COLO829 (cell line): ENCODE measurements at regions not wholly inside any gene's neighbourhood (a gene's known extent, or its start where the extent isn't known, plus 50 kb on each side); places are given as distances from the start of the nearest gene placed in this dataset.
A peak's percentile ranks its signal among the peaks of the same experiment; 100 is the strongest.
"Not testable (repeated sequence)": the region's sequence is repeated elsewhere in the genome, so short reads cannot be mapped to it uniquely, and the experiment has no call there.

ENCODE experiments used
- DNase-seq: peaks from one replicate; pipeline ENCODE4 v3.0.0; 2012; ENCODE audit warnings: low spot score

DNA sequence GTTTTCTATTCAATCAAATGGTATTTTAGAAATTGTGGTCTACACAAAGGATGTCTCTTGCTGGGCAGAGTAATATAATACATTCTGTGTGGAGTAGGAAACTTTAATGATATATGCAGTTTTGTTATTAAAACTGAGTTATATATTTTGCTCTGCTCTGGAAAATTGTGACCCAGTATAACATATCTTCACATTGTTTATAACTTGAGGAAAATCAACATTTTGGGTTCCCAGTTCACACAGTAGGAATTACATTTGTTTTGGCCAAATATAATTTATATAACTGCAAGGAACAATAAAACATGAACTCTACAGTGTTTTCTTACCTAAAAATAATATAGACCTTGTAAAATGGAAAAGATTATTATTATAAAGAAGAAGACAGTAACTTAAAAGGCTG lies 372.4 kb downstream of the OSR1 start:
- DNase-seq: no peak

DNA sequence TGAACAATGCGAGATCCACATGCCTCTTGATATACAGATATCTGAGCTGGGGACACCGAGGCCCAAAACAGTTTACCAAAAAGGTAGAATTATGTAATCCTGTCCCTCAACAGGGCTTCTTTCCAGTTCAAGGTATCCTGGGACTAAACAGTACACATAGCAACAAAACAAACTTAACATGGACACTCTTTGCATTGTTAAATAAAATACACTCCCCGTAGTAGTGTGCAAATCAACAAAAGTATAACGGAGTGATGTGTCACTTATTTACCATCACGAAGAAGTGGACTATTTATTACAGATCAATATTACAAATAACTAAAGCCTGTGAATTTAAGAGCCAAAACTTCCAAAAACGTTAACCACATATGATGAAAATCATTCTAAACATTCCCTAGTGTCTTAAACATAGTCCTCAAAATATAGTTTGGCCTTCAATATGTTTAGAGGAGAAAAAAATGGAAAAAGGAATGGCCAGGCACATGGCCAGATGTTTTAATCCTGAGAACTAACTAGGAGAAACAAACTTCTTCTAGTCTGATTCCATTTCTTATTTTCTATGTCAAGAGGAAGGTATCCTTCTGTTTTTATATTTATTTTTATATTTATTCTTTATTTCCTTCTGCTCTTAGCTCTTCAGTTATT lies 377.5 kb downstream of the OSR1 start:
- no peak for DNase-seq

DNA sequence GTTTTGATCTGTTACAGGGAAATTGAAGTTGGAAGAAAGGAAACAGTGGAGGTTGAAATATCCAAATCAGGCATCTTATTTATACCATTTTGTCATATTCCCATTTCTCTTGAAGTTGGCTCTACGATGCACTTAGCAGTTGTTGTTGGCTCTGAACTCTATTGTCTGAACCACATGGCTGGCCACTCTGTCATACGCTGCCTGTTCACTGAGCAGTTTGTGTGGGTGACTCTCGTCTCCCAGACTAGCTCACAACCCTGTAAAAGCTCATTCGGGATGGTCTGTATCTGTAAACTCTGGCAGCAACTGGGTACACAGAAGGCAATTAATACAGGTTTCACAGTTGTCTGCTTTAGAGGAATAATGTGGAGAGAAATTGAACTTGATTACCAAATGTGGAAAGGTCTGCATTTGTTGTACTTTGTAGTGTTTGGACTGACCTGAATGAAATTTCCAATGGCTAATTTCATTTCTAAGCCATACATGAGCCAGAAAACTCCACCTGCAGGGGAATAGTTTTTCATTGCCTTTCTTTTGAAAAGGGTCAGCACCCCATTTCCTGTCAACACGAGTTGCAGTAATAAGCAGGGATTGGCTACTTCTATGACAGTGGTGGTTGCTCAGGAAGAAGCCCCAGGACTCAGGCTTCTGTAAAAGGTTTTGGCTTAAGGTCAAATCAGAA lies 378.2 kb downstream of the OSR1 start:
- no peak for DNase-seq

DNA sequence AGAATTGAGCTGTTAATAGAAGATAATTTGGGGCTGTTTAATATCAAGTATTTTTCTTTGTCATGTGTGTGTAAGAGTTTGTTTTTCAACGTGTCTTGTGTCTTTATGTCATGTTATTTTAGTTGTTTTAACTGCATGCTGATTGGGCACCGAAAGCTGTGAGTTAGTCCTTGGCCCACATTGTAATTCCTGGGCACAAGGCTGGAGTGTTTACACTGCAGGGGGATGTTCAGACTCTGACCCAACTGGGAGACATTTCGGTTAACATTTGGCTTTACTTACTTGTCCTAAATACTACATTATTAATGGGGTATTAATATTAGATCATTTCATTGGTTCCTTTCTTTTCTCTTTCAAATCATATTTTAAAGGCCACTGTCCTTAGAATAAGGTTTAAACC lies 381.0 kb downstream of the OSR1 start:
- DNase-seq: no peak

DNA sequence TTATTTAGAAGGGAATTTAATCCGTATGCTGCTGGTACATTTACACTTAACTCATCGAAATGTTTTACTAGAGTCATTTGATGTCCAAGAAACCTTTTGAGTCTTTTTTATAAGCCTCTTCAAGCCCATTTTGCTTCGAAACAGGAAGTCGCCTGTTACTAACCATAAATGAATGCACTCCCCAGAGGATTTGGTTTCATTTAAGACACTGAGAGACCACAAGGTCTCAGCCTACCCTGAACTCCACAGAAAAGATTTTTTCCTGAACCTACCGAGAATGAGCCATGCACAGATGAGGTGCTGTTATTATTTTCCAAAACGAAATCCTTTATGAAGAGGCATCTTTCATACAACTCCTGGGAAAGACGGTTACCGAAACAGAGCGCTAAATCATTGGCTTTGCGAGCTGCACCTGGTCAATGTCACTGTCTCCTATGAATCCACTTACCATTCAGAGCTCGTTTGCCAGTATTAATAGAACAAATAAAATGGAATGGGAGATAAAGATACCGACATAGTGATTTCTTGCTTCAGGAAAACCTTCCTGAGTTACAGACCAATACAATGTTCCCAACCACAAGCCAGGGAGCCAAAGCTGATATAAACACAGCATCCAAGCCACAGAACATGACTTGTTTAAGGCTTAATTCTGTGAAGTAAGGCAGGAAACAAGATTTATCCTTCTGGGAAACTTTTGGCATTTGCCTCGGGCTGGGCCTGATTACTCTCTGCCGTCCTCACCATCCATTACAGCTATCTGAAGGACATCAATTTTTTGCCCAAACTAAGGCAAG lies 382.1 kb downstream of the OSR1 start:
- DNase-seq: peak; percentile 34

DNA sequence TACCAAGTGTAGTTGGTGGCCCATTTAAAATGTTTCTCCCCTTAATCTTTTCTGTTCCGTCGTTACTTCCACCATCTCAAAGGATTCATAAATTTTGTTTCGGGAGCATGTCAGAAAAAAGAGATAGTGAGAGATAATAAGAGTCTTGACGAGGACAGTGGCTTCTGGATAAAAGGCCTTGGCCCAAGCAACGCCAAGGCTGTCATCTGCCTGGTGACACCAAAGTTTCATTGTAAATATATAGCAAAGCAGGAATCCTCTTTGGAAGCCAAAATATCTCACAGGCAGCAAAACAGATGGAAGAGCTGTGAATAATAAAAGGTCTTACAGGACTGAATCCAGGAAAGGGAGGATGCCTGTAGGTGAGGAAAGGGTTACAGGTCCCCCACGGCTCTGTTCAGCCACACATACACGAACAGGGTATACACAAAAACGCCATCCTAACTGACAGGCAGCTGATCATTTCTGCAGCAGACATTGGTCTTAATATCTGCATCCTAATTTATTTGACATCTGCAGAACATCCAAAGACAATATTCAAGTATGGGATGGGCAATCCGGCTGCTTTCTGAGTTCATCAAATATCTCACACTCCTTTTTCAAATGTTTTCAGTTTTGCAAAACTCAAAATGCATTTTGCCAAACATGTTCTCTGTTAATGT lies 382.8 kb downstream of the OSR1 start:
- no peak for DNase-seq

DNA sequence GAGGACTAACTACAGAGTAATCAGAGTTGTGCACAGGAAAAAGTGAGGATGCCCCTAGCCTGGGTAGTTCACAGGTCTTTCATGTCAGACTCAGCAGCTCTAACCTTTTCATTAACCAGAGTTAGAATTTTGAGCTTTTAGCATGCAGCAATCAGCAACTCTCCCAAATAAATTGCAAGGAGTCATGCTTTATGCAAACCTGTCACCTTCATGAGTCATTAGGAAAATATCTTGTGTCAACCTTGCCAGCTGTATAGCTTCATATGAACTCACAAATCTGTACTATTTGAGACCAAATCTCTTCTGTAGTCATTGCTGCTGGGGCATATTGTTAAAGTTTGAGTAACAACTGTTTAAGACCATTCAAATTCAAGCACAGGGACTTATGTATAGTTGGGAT lies 382.3 kb upstream of the NT5C1B start:
- DNase-seq: no peak

DNA sequence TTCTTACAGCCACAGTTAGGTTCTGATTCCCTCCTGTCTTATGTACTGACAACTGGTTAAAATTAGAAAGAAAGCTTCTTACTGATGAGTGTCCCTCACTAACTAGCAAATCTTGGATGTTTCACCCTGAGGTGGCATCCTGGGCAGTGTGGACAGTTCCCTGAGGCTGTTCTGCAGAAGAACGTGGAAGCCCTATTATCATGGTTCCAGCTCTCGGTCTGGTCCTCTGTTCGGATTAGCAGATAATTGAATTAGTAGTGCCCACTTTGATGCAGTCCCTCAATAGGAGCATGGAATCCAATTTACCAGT lies 381.7 kb upstream of the NT5C1B start:
- no peak for DNase-seq

DNA sequence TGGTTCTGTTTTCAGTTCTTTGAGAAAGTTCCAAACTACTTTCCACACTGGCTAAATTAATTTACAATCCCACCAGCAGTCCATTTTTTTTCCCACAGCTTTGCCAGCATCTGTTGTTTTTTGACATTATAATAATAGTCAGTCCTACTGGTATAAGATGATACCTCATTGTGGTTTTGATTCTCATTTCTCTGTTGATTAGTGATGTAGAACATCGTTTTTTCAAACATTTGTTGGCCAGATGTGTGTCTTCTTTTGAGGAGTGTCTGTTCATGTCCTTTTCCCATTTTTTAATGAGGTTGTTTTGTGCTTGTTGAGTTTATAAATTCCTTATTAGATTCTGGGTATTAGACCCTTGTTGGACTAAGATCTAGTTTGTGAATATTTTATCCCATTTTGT lies 376.8 kb upstream of the NT5C1B start:
- DNase-seq: no peak

DNA sequence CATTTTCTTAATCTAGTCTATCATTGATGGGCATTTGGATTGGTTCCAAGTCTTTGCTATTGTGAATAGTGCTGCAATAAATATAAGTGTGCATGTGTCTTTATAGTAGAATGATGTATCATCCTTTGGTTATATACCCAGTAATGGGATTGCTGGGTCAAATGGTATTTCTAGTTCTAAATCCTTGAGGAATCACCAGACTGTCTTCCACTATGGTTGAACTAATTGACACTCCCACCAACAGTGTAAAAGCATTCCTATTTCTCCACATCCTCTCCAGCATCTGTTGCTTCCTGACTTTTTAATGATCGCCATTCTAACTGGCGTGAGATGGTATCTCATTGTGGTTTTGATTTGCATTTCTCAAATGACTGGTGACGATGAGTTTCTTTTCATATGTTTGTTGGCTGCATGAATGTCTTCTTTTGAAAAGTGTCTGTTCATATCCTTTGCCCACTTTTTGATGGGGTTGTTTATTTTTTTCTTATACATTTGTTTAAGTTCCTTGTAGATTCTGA lies 374.4 kb upstream of the NT5C1B start:
- DNase-seq: not testable (repeated sequence)

DNA sequence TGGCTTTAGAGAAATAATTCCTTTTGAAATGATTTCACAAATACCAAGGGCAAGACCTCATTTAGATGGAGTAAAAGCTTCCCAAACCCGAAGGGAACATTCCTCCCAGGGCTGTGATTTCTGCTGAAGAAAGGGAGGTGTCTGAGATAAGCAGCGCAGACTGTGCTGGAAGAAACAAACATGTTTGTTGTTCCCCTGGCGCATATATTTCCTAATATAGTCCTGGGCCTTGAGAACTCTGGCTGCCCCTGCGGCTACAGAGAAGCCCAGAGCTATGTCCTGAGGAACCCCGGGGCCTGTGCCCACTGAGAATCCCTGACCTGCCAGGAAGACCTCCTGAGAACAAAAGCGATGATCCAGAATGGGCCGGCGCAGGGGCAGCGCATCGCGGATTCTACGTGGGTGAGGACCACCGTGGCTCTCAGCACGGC lies 372.6 kb upstream of the NT5C1B start:
- DNase-seq: no peak

DNA sequence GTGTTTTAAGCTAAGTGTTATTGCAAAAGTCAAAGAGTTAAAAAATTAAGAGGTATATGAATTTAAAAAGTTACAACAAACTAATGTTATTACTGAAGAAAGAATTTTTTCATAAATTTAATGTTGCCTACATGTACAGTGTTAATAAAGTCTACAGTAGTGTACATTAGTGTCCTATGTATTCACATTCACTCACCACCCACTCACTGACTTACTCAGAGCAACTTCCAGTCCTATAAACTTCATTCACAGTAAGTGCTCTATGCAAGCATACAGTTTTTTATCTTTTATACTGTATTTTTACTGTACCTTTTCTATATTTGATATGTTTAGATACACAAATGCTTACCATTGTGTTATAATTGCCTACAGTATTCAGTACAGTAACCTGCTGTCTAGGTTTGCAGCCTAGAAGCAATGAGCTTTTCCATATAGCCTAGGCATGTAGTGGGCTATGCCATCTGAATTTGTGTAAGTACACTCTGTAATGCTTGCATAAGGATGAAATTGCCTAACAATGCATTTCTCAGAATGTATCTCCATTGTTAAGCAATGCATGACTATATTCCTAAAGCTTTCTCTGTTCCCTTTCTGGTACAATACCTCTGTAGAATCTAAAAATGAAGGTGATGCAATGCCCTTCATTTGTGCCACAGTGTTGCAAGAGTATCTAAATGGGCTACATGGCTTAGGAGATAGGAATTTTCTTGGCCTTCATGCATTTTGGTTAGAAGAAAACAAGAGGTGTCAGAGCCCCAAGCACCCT lies 370.8 kb upstream of the NT5C1B start:
- no peak for DNase-seq

DNA sequence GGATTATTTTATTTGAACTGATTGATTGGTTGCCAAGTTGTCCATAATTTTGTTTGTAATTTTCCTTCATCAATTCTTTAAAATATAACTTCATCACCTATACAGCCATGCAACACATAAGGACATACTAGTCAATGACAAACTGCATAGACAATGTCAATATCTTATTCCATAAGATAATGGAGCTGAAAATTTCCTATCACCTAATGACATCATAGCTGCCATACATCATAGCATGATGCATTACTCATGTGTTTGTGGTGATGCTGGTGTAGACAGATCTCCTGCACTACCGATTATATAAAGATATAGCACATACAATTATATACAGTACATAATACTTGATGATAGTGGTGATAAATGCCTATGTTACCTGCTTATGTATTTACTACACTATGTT lies 369.8 kb upstream of the NT5C1B start:
- DNase-seq: no peak

DNA sequence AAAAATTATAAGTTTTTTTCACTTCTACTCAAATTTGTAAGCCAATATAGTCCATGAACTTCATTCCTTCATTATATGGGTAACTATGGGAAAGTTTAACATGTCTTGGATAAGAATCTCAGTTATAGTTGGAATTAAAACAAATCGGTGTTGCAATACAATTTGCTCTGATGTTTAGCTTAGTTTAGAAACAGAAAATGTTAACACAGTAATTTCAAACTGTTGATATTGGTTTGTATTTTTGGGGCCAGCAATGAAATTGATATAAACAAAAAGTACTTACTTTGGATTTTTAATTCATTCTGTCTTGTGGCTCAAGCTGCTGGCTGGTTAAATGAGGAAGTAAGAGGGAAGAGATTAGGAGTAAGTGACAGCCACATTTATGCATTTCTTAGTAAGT lies 368.5 kb upstream of the NT5C1B start:
- DNase-seq: no peak

DNA sequence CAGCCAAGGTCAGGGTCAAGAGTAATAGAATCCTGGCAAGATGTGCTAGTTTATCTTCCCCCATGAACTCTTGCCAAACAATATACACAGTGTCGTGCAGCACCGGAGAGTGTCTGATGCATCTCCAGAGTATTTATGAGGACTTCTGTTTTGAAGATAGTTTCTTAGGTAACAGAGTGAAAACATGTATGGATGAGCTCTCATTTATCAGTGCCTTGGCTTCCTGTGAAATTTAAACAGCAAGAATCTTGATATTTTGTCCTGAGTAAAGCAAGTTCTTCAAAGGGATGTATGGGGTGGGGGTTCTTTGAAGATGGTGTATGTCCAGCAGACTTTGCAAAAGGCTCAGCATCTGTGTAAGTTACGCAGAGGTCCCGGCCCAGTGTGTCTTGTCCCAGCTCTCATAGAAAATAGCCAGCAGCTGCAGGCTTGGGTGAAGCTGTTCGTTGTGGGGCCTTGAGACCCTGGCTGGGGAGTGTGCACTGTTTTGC lies 361.0 kb upstream of the NT5C1B start:
- DNase-seq: peak; percentile 46

DNA sequence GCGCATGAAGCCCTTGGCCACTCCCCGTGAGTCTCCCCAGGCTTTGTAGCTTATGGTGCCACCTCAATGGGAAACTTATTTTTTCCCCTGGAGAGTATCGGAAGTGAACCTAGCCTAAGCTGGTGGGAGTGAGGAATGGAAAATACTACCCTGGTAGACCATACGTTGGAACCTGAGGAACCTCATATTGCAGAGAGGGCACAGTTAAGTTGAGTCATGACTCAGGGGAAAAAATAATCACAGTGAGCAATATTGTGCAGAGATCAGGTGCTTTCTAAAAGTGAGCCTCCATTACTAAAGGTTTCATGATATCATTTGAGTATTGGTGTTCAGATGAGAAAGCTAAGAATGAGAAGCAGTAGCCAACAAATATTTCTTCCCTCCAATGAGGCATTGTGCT lies 360.5 kb upstream of the NT5C1B start:
- no peak for DNase-seq

DNA sequence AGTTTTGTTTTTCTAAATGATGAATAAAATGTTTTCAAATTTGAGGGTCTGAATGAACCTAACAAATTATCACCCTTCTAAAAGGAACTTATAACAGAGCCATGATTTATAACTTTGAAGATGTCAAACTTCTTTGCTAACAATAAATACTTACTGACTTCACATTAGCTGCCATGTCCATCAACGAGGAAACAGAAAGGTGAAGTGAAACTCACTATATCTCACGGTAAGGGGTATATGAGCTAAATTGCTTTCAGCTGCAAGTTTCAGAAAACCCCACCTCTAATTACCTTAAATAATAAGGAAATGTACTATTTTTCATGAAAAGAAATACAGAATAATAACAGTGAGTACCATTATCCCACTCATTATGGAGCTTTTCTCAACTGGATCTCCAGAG lies 350.8 kb upstream of the NT5C1B start:
- no peak for DNase-seq

DNA sequence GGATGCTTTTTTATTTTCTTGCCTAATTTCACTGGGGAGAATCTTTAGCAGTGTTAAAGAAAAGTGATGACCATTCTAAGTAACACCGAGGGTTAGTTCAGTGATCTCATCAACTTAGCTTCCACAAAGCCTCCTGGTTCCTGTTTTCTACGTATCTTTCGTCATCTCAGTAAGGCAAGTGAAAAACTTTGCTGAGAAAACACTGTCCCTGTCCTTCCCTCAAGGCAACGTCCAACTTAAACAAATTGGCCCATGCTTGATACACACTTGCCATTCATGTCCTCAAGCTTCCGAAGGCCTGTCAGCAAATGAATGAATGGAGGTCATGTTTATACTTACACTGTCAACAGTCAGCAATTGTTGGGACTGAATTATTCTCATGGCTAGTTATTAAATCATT lies 350.4 kb upstream of the NT5C1B start:
- not testable (repeated sequence) for DNase-seq

DNA sequence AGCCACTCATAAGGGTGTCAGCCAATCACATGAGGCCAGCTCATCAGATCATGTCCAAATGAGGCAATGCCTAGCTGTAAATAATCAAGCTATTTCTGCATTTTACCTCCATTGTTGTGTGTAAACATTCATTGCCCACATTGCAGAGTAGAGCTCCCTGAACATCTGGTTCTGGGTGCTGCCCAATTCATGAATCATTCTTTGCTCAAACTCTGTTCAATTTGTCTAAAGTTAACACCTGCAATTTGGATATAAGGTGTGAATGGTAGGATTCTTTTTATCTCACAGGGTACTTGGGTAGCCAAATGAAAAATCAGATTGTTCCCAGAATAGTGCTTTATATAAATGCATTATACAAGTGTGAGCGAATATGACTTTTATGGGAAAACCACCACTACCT lies 345.5 kb upstream of the NT5C1B start:
- DNase-seq: no peak

DNA sequence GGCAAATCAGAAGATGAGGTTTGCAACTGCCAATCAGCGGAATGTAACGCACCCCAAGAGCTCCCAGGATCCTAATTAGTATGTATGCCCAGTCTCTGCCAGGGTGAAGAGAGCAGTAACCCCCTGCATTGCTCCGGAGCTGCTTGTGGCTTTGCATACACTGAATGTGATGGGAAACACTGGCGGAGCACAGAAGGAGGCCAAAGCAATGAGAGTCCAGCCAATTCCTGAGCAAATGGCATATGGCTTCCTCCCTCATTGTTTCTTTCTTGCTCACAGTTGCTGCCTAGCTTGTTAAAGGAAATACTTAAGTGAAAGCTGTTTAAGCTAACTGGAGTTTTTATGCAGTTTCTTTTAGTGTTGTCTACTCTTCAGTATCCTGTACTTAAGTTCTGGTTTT lies 343.5 kb upstream of the NT5C1B start:
- DNase-seq: no peak

DNA sequence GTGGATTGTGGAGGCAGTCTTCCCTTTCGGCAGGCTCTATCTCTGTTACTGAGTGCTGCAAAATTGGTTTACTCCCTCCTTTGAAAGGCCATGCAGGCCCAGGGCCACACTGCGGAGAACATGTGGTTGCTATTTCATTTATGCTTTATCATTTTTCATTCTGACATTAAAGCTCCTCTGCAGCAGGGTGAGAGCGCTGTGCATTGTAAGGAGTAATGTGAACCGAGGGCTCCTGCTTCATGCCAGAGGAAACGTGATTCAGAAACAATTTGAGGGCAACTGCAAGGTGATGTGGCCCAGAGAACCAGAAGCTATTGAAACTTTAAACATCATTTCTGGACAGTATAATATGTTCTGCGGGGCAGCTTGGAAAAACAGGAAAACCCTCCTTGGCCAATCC lies 341.6 kb upstream of the NT5C1B start:
- DNase-seq: no peak
